Ascending aorta (tissue), 2 donors: ENCODE measurements at regions not wholly inside any gene's neighbourhood (a gene's known extent, or its start where the extent isn't known, plus 50 kb on each side); places are given as distances from the start of the nearest gene placed in this dataset.
A peak's percentile ranks its signal among the peaks of the same experiment; 100 is the strongest.

Experiments used
- DNase-seq, 2 donors: peaks; one replicate each; pipeline ENCODE4 v3.0.0-alpha.2; 2019; ENCODE audit warnings: low spot score in 2 of 2
- H3K27ac ChIP-seq, 2 donors: fragments of 200-600 bp; sonication (generic); one replicate each; pipeline ENCODE4 v1.5.1; 2016 to 2017; ENCODE audit warnings: mild to moderate bottlenecking in 1 of 2
- H3K27me3 ChIP-seq: fragments of 200-600 bp; sonication (generic); one replicate; pipeline ENCODE4 v1.5.1; 2017
- H3K36me3 ChIP-seq, 2 donors: fragments of 200-600 bp; sonication (generic); one replicate each; pipeline ENCODE4 v1.5.1; 2016
- H3K4me1 ChIP-seq, 2 donors: fragments of 200-600 bp; sonication (generic); one replicate each; pipeline ENCODE4 v1.5.1; 2016 to 2017; ENCODE audit warnings: mild to moderate bottlenecking in 1 of 2
- H3K4me3 ChIP-seq, 2 donors: fragments of 200-600 bp; sonication (generic); one replicate each; pipeline ENCODE4 v1.5.1; 2016 to 2017; ENCODE audit warnings: mild to moderate bottlenecking in 1 of 2
- H3K9me3 ChIP-seq, 2 donors: fragments of 200-600 bp; sonication (generic); one replicate each; pipeline ENCODE4 v1.5.1; 2016
- intact Hi-C: fragments of 100-400 bp; cut with DNase I; formaldehyde crosslinking; loops from one replicate; pipeline ENCODE4 v1.15.1; 2023
- TF ChIP-seq, protein P1 (sequence below), 3 experiments: fragments of 200-600 bp in 2 of 3; fragments of 450-650 bp in 1 of 3; sonication (generic) in 2 of 3; IDR thresholded peaks; one replicate each; pipeline ENCODE4 v1.5.1; 2016 to 2019; ENCODE audit warnings: antibody characterized with exemption in 3 of 3, mild to moderate bottlenecking in 1 of 3, moderate library complexity in 1 of 3

DNA sequence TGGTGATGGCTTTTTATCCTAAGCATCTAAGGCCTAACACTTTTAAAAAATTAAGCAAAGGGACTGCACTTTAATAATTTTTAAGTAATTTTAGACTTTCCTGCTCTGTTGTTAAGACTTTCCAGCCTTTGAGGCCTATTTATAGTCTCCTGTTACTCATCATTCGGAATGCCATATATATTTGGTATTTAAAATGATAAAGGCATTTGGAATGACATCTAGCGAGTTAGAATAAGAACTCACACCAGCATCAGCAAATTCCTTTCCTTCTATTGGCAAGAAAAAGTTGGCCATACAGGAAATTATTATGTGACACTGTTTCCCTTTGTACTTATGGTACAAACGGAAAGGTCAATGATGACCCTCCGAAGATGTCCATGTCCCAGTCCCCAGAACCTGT lies 88.1 kb upstream of the STMND1 start:
- intact Hi-C loops, result loop anchor here (10.0 kb wide), 1 partner anchor 71 kb away; no protein-coding TSS in a partner anchor
- TF ChIP-seq, protein P1, sequence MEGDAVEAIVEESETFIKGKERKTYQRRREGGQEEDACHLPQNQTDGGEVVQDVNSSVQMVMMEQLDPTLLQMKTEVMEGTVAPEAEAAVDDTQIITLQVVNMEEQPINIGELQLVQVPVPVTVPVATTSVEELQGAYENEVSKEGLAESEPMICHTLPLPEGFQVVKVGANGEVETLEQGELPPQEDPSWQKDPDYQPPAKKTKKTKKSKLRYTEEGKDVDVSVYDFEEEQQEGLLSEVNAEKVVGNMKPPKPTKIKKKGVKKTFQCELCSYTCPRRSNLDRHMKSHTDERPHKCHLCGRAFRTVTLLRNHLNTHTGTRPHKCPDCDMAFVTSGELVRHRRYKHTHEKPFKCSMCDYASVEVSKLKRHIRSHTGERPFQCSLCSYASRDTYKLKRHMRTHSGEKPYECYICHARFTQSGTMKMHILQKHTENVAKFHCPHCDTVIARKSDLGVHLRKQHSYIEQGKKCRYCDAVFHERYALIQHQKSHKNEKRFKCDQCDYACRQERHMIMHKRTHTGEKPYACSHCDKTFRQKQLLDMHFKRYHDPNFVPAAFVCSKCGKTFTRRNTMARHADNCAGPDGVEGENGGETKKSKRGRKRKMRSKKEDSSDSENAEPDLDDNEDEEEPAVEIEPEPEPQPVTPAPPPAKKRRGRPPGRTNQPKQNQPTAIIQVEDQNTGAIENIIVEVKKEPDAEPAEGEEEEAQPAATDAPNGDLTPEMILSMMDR (IDR thresholded peaks at IDR 0.05), result no peak
- no peak overlapping the region for H3K4me3 ChIP-seq
- no peaks in the 10 kb centered on the region for H3K27me3 ChIP-seq
- H3K4me1 ChIP-seq, result peaks cover 0 to 3% of the 10 kb centered on the region in 2 donors
- no peak overlapping the region for H3K27ac ChIP-seq
- no peaks in the 10 kb centered on the region for H3K9me3 ChIP-seq
- DNase-seq, result no peak
- H3K36me3 ChIP-seq, result no peaks in the 10 kb centered on the region

DNA sequence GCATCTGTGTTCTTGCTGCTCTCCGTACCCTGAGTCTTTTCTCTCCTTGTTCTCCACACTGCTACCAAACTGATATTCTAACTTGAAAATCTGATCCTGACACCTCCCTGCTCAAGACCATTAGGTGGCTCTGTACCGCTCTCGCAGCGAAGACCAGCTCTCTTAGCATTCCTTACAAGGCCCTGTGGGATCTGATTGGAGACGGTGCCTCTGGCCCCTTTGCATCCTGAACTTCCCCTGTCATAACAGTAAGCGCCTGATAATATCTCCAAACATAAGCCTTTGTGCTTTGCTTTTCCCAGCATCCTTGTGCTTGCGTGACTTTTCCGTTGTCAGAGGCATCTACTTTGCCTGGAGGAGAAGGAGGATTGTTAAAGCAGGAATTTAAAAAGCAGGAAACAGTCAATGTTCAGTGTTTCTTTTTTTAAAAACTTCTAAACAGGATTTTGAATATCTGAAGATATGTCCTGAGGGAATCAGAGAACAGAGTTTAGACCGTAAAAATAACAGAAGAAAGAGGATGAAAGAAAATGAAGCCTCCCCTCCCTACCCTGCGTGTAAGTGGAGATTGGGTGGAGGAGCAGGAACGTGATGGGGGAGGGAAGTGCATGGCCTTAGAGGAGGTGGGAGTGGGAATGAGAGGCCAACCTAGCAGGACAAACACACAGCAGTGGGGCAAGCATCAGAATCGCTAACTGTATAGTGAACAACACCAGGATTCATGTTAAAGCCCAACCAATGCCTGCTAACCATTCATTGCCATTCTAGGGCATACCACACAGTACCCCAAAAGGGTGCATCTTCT lies 89.2 kb upstream of the STMND1 start:
- TF ChIP-seq, protein P1 (IDR thresholded peaks at IDR 0.05), result peak in 1 of 3 experiments; percentile 22
- Histone ChIP-seq H3K4me3 (no peak overlapping the region), H3K27me3 (no peaks in the 10 kb centered on the region), H3K4me1 (peaks cover 0 to 3% of the 10 kb centered on the region in 2 donors), H3K9me3 (peaks cover 0 to 4% of the 10 kb centered on the region in 2 donors), H3K36me3 (no peaks in the 10 kb centered on the region), H3K27ac (no peak overlapping the region)
- intact Hi-C loops, result loop anchor here (10.0 kb wide), 1 partner anchor 72 kb away; no protein-coding TSS in a partner anchor
- no peak for DNase-seq

DNA sequence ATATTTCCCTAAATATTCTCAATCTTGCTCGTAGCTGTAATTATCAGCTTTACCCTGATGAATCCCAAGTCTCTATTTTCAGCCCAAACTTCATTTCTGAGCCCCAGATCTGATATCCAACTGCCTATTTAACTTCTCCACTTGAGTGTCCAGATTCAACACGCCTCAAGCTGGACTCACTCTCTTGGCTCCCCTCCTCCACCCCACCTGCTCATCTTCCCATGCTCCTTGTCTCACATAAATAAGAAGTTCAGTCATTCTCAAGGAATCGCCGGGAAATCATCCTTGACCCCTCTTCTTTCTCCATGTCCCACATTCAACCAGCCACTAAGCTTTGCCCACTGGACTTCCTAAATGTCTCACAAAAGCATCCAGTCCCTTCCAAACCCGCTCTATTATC lies 89.9 kb upstream of the STMND1 start:
- intact Hi-C loops, result loop anchor here (10.0 kb wide), 1 partner anchor 73 kb away; no protein-coding TSS in a partner anchor
- DNase-seq, result no peak
- TF ChIP-seq, protein P1 (IDR thresholded peaks at IDR 0.05), result no peak

DNA sequence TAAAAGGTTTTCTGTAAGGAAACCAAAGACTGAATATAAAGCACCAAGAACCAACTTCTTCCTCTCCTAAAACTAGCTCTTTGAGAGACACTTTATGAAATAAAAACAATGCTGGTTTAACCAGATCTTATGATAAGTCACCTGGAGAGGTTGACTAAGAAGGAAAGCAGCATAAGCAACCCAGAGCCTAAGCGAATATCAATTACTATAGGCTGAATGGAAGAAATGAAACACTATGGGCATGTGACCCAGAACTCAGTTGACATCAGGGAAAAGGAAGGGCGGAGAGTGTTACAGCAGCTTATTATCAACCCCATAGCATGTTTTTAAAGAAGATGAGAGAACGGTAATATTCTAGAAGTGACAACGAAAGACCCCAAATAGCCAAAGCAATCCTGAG lies 94.1 kb upstream of the STMND1 start:
- no peaks in the 10 kb centered on the region for H3K36me3 ChIP-seq
- no peaks in the 10 kb centered on the region for H3K27me3 ChIP-seq
- peaks cover 0 to 3% of the 10 kb centered on the region in 2 donors for H3K4me1 ChIP-seq
- no peak overlapping the region for H3K4me3 ChIP-seq
- DNase-seq, result no peak
- intact Hi-C loops, result no loop called here
- TF ChIP-seq, protein P1 (IDR thresholded peaks at IDR 0.05), result no peak
- peaks cover 0 to 4% of the 10 kb centered on the region in 2 donors for H3K9me3 ChIP-seq
- H3K27ac ChIP-seq, result no peak overlapping the region

More for the DNA sequence above, 89.9 kb upstream of the STMND1 start:
- Histone ChIP-seq H3K9me3 (peaks cover 0 to 4% of the 10 kb centered on the region in 2 donors), H3K4me1 (peaks cover 0 to 3% of the 10 kb centered on the region in 2 donors), H3K27ac (no peak overlapping the region), H3K4me3 (no peak overlapping the region), H3K36me3 (no peaks in the 10 kb centered on the region), H3K27me3 (no peaks in the 10 kb centered on the region)

DNA sequence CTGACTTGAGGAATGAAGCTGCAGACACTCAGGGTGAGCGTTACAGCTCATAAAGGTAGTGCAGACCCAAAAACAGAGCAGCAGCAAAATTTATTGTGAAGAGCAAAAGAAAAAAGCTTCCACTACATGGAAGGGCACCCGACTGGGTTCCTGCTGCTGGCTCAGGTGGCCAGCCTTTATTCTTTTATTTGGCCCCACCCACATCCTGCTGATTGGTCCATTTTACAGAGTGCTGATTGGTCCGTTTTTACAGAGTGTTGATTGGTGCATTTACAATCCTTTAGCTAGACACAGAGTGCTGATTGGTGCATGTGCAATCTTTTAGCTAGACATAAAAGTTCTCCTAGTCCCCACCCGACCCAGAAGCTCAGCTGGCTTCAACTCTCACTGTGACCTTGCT lies 95.3 kb upstream of the STMND1 start:
- Histone ChIP-seq H3K36me3 (no peaks in the 10 kb centered on the region), H3K4me3 (no peak overlapping the region), H3K4me1 (no peaks in the 10 kb centered on the region), H3K27ac (no peak overlapping the region), H3K9me3 (peaks cover 0 to 4% of the 10 kb centered on the region in 2 donors), H3K27me3 (no peaks in the 10 kb centered on the region)
- TF ChIP-seq, protein P1 (IDR thresholded peaks at IDR 0.05), result no peak
- DNase-seq, result no peak
- intact Hi-C loops, result no loop called here
